ENCODE measurements at regions not wholly inside any gene's neighbourhood (a gene's known extent, or its start where the extent isn't known, plus 50 kb on each side); places are given as distances from the start of the nearest gene placed in this dataset.

GRCh38 chr1:95916616-95917015 lies 682.6 kb downstream of the RWDD3 start:
- no peak overlapping the region for H3K4me3 ChIP-seq (replicated peaks; ENCODE audit: low read depth, low read length)
- peak; percentile 41 for DNase-seq (ENCODE audit: low read depth)
- peak; percentile 53 for TF ChIP-seq CTCF (IDR thresholded peaks at IDR 0.05; ENCODE audit: low read length, missing control alignments)

DNA sequence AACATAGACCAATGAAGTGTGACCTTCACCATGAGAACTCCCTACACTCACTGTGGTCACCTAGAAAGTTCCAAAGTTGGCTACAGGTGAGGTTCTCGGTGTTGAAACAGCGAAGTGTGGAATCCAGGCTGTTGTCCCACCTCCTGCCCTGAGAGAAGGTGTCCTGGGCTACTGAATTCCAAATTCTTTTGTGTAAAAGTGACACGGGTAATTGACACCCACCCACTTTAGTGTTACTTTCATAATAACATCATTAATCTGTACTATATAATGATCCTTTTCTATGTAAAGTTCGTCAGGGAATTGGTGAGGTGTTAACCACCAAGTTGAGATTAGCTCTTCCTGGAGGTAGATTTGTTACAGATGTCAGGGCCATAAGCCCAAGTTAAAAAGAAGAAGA lies 690.7 kb downstream of the RWDD3 start:
- DNase-seq (ENCODE audit: low read depth), result no peak
- no peak for TF ChIP-seq CTCF (IDR thresholded peaks at IDR 0.05; ENCODE audit: low read length, missing control alignments)

GRCh38 chr1:95926331-95926730 lies 692.3 kb downstream of the RWDD3 start:
- H3K4me3 ChIP-seq (replicated peaks; ENCODE audit: low read depth, low read length), result no peak overlapping the region
- no peak for DNase-seq (ENCODE audit: low read depth)
- no peak for TF ChIP-seq CTCF (IDR thresholded peaks at IDR 0.05; ENCODE audit: low read length, missing control alignments)

More for the DNA sequence above, 690.7 kb downstream of the RWDD3 start:
- no peak overlapping the region for H3K4me3 ChIP-seq (replicated peaks; ENCODE audit: low read depth, low read length)

DNA sequence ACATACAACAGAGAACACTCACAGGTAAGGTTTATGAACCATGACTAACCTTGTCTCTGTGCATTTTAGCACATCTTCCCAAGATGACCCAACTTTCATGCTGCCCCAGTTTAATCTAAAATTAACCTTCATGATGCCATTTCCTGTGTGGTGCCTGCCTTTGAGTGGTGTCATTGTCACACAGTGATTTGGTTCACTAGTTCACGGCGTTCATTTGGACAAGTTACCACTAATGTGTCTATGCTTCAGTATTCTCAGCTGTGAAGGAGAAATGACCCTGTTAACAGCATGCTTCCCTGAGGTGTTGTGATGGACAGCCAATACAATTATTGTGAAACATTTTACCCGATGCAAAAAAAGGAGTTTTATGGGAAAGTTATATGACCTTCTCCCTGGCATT lies 693.1 kb downstream of the RWDD3 start:
- DNase-seq (ENCODE audit: low read depth), result no peak
- no peak overlapping the region for H3K4me3 ChIP-seq (replicated peaks; ENCODE audit: low read depth, low read length)
- TF ChIP-seq CTCF (IDR thresholded peaks at IDR 0.05; ENCODE audit: low read length, missing control alignments), result no peak

- no peak for TF ChIP-seq CTCF (IDR thresholded peaks at IDR 0.05; ENCODE audit: low read length, missing control alignments)
- no peak for DNase-seq (ENCODE audit: low read depth)
These were observed 701.7 kb downstream of the RWDD3 start for GRCh38 chr1:95935719-95936118.

DNA sequence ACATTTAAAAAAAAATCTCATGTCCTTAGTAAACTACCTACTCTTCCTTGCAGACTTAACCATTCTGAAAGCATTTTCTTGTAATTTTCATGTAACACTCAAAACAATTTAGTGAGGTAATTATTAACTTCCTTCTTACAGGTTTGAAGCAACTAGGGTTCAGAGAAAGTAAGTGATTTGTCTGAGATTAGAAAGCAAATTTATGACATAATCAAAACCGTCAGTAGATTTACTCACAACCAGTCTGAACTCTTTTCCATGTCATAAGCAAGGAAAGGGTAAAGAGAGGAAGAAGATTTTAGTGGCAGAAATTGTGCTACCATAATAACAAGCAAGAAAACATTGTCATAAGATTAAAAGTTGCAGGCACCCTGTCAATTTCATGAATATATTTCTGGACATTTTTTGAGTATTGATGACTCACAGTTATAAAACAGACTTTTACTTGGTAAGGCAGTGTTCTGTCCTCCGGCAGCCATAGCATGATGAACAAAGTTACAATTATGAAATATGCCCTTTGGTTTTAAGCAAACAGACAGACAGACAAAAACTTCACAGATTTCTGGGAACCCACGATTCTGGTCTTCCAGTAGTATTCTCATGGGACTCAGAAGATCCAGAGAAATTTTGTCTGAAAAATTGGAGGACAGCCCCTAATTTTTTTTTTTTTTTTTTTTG lies 707.2 kb downstream of the RWDD3 start:
- DNase-seq (ENCODE audit: low read depth), result no peak
- no peak for TF ChIP-seq CTCF (IDR thresholded peaks at IDR 0.05; ENCODE audit: low read length, missing control alignments)
- no peak overlapping the region for H3K4me3 ChIP-seq (replicated peaks; ENCODE audit: low read depth, low read length)

More at GRCh38 chr1:95935719-95936118, 701.7 kb downstream of the RWDD3 start:
- H3K4me3 ChIP-seq (replicated peaks; ENCODE audit: low read depth, low read length), result no peak overlapping the region

GRCh38 chr1:95948023-95948422 lies 714.0 kb downstream of the RWDD3 start:
- no peak overlapping the region for H3K4me3 ChIP-seq (replicated peaks; ENCODE audit: low read depth, low read length)
- TF ChIP-seq CTCF (IDR thresholded peaks at IDR 0.05; ENCODE audit: low read length, missing control alignments), result no peak
- DNase-seq (ENCODE audit: low read depth), result no peak
